ENCODE measurements at regions not wholly inside any gene's neighbourhood (a gene's known extent, or its start where the extent isn't known, plus 50 kb on each side); places are given as distances from the start of the nearest gene placed in this dataset.

DNA sequence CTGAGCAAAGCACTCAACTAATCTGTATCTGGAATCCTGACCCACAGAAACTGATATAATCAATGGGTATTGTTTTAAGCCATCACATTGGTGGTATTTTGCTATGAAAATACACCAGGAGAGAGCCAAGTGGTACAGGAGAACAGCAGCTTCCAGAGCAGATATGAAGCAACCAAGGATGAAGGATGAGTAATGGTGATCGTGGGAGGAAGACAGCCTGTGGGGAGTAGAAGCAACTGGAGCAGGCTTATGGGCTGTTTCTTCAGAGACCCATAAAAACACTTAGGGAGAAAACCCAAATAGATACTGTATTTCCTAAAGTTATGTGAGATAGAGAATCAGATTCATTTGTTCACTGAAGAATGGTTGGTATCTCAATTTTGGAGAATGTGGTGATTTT, 330.8 kb downstream of the NUP35 start:
- DNase-seq: no peak
- H3K9me3 ChIP-seq: no peaks in the 10 kb centered on the region
- intact Hi-C loops (cut with DNase I; ENCODE audit: low total_unique reads): no loop called here
- H3K27me3 ChIP-seq: no peaks in the 10 kb centered on the region
- TF ChIP-seq, protein P1, sequence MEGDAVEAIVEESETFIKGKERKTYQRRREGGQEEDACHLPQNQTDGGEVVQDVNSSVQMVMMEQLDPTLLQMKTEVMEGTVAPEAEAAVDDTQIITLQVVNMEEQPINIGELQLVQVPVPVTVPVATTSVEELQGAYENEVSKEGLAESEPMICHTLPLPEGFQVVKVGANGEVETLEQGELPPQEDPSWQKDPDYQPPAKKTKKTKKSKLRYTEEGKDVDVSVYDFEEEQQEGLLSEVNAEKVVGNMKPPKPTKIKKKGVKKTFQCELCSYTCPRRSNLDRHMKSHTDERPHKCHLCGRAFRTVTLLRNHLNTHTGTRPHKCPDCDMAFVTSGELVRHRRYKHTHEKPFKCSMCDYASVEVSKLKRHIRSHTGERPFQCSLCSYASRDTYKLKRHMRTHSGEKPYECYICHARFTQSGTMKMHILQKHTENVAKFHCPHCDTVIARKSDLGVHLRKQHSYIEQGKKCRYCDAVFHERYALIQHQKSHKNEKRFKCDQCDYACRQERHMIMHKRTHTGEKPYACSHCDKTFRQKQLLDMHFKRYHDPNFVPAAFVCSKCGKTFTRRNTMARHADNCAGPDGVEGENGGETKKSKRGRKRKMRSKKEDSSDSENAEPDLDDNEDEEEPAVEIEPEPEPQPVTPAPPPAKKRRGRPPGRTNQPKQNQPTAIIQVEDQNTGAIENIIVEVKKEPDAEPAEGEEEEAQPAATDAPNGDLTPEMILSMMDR (IDR thresholded peaks at IDR 0.05): no peak
- no peak overlapping the region for H3K4me3 ChIP-seq
- H3K27ac ChIP-seq: no peak overlapping the region
- H3K4me1 ChIP-seq: no peaks in the 10 kb centered on the region
- H3K36me3 ChIP-seq: no peaks in the 10 kb centered on the region

GRCh38 chr2:183456177-183456576, 331.9 kb downstream of the NUP35 start:
- intact Hi-C loops (cut with DNase I; ENCODE audit: low total_unique reads): no loop called here
- Histone ChIP-seq H3K4me3 (no peak overlapping the region), H3K27me3 (no peaks in the 10 kb centered on the region), H3K9me3 (no peaks in the 10 kb centered on the region), H3K4me1 (no peaks in the 10 kb centered on the region), H3K27ac (no peak overlapping the region), H3K36me3 (no peaks in the 10 kb centered on the region)
- TF ChIP-seq, protein P1 (IDR thresholded peaks at IDR 0.05): no peak
- DNase-seq: no peak

GRCh38 chr2:183458460-183458859, 334.2 kb downstream of the NUP35 start:
- TF ChIP-seq, protein P1 (IDR thresholded peaks at IDR 0.05): no peak
- Histone ChIP-seq H3K36me3 (no peaks in the 10 kb centered on the region), H3K27ac (no peak overlapping the region), H3K9me3 (no peaks in the 10 kb centered on the region), H3K4me3 (no peak overlapping the region), H3K4me1 (no peaks in the 10 kb centered on the region), H3K27me3 (no peaks in the 10 kb centered on the region)
- no peak for DNase-seq
- intact Hi-C loops (cut with DNase I; ENCODE audit: low total_unique reads): no loop called here

- intact Hi-C loops (cut with DNase I; ENCODE audit: low total_unique reads): no loop called here
- TF ChIP-seq, protein P1 (IDR thresholded peaks at IDR 0.05): no peak
- no peaks in the 10 kb centered on the region for H3K36me3 ChIP-seq
- DNase-seq: no peak
- no peak overlapping the region for H3K4me3 ChIP-seq
- no peaks in the 10 kb centered on the region for H3K4me1 ChIP-seq
- H3K27me3 ChIP-seq: no peaks in the 10 kb centered on the region
- H3K27ac ChIP-seq: no peak overlapping the region
- H3K9me3 ChIP-seq: no peaks in the 10 kb centered on the region
Observed at GRCh38 chr2:183459466-183459865, 335.2 kb downstream of the NUP35 start.

DNA sequence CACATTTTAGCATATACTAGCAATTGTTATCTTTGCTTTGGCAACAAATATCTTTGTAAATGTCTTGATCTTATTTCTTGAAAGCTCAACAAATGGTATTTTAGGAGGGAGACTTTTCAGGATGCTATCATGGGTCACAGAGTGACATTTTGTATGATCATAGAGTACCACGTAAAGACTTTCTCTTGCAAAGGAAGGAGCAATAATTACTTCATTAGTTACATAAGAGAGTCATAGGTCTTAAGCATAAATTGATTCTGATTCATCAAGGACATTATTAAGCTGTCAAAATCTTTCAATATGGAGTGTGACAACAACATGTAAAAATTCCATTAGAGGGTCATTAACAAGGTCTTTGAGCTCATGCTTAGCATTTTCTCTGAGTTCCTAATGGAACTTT, 339.6 kb downstream of the NUP35 start:
- Histone ChIP-seq H3K4me3 (no peak overlapping the region), H3K27me3 (no peaks in the 10 kb centered on the region), H3K9me3 (no peaks in the 10 kb centered on the region), H3K27ac (no peak overlapping the region), H3K36me3 (no peaks in the 10 kb centered on the region), H3K4me1 (no peaks in the 10 kb centered on the region)
- intact Hi-C loops (cut with DNase I; ENCODE audit: low total_unique reads): no loop called here
- no peak for DNase-seq
- TF ChIP-seq, protein P1 (IDR thresholded peaks at IDR 0.05): no peak

DNA sequence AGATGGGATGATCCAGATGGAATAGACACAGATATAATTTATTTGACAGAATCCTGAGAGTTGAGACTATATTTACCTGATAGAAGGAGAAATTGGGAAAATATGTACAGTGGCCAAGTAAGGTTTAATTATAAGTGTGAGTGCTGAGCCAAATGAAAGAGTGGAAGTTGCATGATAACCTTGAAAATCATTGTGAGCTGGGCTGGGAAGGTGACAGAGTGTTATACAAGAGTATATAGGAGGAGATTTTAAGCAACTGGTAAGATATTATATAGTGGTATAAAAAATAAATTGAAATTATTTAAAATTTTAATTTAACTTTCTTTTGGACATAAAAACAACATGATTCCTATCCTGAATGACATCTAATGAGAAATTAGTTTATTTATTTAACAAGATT, 340.8 kb downstream of the NUP35 start:
- no peaks in the 10 kb centered on the region for H3K4me1 ChIP-seq
- H3K27me3 ChIP-seq: no peaks in the 10 kb centered on the region
- TF ChIP-seq, protein P1 (IDR thresholded peaks at IDR 0.05): no peak
- intact Hi-C loops (cut with DNase I; ENCODE audit: low total_unique reads): no loop called here
- no peaks in the 10 kb centered on the region for H3K36me3 ChIP-seq
- no peaks in the 10 kb centered on the region for H3K9me3 ChIP-seq
- H3K27ac ChIP-seq: no peak overlapping the region
- no peak for DNase-seq
- H3K4me3 ChIP-seq: no peak overlapping the region

All from tibial artery (tissue), 4 donors.